ENCODE measurements at regions not wholly inside any gene's neighbourhood (a gene's known extent, or its start where the extent isn't known, plus 50 kb on each side); places are given as distances from the start of the nearest gene placed in this dataset.

DNA sequence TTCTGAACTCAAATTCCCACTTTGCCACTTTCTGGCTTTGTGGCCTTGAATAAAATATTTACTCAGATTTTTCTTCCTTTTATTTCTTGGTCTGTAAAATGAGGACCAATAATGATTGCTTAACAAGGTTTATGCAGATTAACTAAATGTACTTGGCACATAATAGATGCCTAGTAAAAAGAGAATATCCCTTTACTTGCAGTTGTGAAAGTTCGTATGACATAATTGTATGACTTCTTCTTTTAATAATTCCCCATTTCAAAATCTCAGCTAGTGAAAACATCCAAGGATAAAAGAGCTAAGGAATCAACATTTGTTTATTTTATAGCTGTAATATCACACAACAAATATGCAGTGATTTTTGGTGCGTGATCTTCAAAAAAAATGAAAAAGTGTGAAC is 215.6 kb upstream of the ATP2B1 start:
- Histone ChIP-seq H3K9me3 (replicated peaks; ENCODE audit: insufficient read depth, low read length) (no peaks in the 10 kb centered on the region), H3K4me3 (ENCODE audit: low read length) (no peak overlapping the region), H3K4me1 (ENCODE audit: low read length) (peaks cover 16% of the 10 kb centered on the region), H3K9ac (ENCODE audit: low read length) (no peak overlapping the region), H3K79me2 (ENCODE audit: low read length) (no peaks in the 10 kb centered on the region), H3K36me3 (replicated peaks; ENCODE audit: insufficient read depth, low read length) (no peaks in the 10 kb centered on the region), H3K4me2 (ENCODE audit: low read depth, low read length) (no peak overlapping the region), H3K9me2 (replicated peaks; ENCODE audit: insufficient read depth, low read length) (no peaks in the 10 kb centered on the region), H3F3A (ENCODE audit: insufficient read depth, low read length) (no peaks in the 10 kb centered on the region), H3K27me3 (replicated peaks; ENCODE audit: insufficient read depth, low read length) (no peaks in the 10 kb centered on the region), H2AFZ (ENCODE audit: low read length) (no peak overlapping the region), H4K20me1 (ENCODE audit: insufficient read depth, low read length) (no peaks in the 10 kb centered on the region), H3K27ac (ENCODE audit: low read length) (no peak overlapping the region)
- no peak for TF ChIP-seq EZH2phosphoT487 (IDR thresholded peaks at IDR 0.05; ENCODE audit: low read length)
- TF ChIP-seq EZH2 (optimal IDR thresholded peaks at IDR 0.05; ENCODE audit: low read depth, low read length) = no peak
- TF ChIP-seq, protein P1, sequence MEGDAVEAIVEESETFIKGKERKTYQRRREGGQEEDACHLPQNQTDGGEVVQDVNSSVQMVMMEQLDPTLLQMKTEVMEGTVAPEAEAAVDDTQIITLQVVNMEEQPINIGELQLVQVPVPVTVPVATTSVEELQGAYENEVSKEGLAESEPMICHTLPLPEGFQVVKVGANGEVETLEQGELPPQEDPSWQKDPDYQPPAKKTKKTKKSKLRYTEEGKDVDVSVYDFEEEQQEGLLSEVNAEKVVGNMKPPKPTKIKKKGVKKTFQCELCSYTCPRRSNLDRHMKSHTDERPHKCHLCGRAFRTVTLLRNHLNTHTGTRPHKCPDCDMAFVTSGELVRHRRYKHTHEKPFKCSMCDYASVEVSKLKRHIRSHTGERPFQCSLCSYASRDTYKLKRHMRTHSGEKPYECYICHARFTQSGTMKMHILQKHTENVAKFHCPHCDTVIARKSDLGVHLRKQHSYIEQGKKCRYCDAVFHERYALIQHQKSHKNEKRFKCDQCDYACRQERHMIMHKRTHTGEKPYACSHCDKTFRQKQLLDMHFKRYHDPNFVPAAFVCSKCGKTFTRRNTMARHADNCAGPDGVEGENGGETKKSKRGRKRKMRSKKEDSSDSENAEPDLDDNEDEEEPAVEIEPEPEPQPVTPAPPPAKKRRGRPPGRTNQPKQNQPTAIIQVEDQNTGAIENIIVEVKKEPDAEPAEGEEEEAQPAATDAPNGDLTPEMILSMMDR (IDR thresholded peaks at IDR 0.05; ENCODE audit: low read length) = no peak
- no peak for DNase-seq

DNA sequence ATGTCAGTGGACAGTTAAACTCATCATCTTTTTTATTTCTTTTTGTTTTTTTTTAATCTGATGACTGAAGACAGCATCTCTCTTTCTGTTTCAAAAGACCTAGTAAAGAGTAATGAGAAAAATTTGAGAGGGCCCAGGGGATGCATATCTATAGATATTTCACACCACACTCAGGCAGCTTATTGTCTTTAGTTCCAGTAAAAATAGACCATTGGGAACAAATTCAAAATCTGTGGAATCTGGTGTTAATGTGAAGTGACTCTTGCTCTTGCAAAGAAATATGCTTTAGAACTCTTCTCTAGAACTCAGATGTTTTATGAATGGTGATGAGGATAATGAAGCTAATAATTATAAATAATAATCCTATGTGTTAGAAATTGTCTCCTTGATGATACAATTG is 214.5 kb upstream of the ATP2B1 start:
- H3K9ac ChIP-seq (ENCODE audit: low read length) = no peak overlapping the region
- DNase-seq = no peak
- TF ChIP-seq EZH2 (optimal IDR thresholded peaks at IDR 0.05; ENCODE audit: low read depth, low read length) (no peak), EZH2phosphoT487 (IDR thresholded peaks at IDR 0.05; ENCODE audit: low read length) (no peak)
- TF ChIP-seq, protein P1 (IDR thresholded peaks at IDR 0.05; ENCODE audit: low read length) = no peak
- H3K27ac ChIP-seq (ENCODE audit: low read length) = no peak overlapping the region
- no peaks in the 10 kb centered on the region for H4K20me1 ChIP-seq (ENCODE audit: insufficient read depth, low read length)
- H2AFZ ChIP-seq (ENCODE audit: low read length) = no peak overlapping the region
- H3K9me3 ChIP-seq (replicated peaks; ENCODE audit: insufficient read depth, low read length) = no peaks in the 10 kb centered on the region
- no peaks in the 10 kb centered on the region for H3F3A ChIP-seq (ENCODE audit: insufficient read depth, low read length)
- H3K4me1 ChIP-seq (ENCODE audit: low read length) = peaks cover 9% of the 10 kb centered on the region
- H3K27me3 ChIP-seq (replicated peaks; ENCODE audit: insufficient read depth, low read length) = no peaks in the 10 kb centered on the region
- H3K4me3 ChIP-seq (ENCODE audit: low read length) = no peak overlapping the region
- no peaks in the 10 kb centered on the region for H3K9me2 ChIP-seq (replicated peaks; ENCODE audit: insufficient read depth, low read length)
- H3K36me3 ChIP-seq (replicated peaks; ENCODE audit: insufficient read depth, low read length) = no peaks in the 10 kb centered on the region
- H3K4me2 ChIP-seq (ENCODE audit: low read depth, low read length) = no peak overlapping the region
- no peaks in the 10 kb centered on the region for H3K79me2 ChIP-seq (ENCODE audit: low read length)

DNA sequence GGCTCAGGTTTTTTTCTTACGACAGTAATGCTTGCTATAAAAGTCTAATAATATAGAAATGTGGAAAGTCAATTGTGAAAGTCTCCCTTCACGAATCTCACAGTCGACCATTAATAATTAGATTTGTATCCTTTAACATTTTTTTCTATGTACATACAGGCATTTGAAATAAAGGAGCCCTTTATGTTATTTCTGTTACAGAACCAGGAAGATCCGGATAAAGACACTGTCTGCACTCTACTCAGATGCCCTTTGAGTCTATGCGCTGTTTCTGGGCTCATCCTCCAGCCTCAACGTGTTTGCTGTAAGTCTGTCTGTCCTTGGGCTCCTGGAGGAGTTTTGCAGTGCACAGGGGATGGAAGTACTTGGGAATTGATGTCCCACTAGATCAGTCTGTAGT is 212.2 kb upstream of the ATP2B1 start:
- Histone ChIP-seq H3K4me2 (ENCODE audit: low read depth, low read length) (no peak overlapping the region), H3K9me2 (replicated peaks; ENCODE audit: insufficient read depth, low read length) (no peaks in the 10 kb centered on the region), H3K27ac (ENCODE audit: low read length) (no peak overlapping the region), H3K9me3 (replicated peaks; ENCODE audit: insufficient read depth, low read length) (no peaks in the 10 kb centered on the region), H2AFZ (ENCODE audit: low read length) (no peak overlapping the region), H3F3A (ENCODE audit: insufficient read depth, low read length) (no peaks in the 10 kb centered on the region), H3K27me3 (replicated peaks; ENCODE audit: insufficient read depth, low read length) (no peaks in the 10 kb centered on the region), H3K79me2 (ENCODE audit: low read length) (no peaks in the 10 kb centered on the region), H3K9ac (ENCODE audit: low read length) (no peak overlapping the region), H3K4me3 (ENCODE audit: low read length) (no peak overlapping the region), H3K36me3 (replicated peaks; ENCODE audit: insufficient read depth, low read length) (no peaks in the 10 kb centered on the region), H3K4me1 (ENCODE audit: low read length) (no peaks in the 10 kb centered on the region), H4K20me1 (ENCODE audit: insufficient read depth, low read length) (no peaks in the 10 kb centered on the region)
- TF ChIP-seq, protein P1 (IDR thresholded peaks at IDR 0.05; ENCODE audit: low read length) = no peak
- TF ChIP-seq EZH2 (optimal IDR thresholded peaks at IDR 0.05; ENCODE audit: low read depth, low read length) (no peak), EZH2phosphoT487 (IDR thresholded peaks at IDR 0.05; ENCODE audit: low read length) (no peak)
- no peak for DNase-seq
